ENCODE measurements at regions not wholly inside any gene's neighbourhood (a gene's known extent, or its start where the extent isn't known, plus 50 kb on each side); places are given as distances from the start of the nearest gene placed in this dataset.
"Not testable (repeated sequence)": the region's sequence is repeated elsewhere in the genome, so short reads cannot be mapped to it uniquely, and the experiment has no call there.

GRCh38 chr6:130697271-130697994 is 129.8 kb upstream of the SMLR1 start:
- H3K4me1 ChIP-seq = no peaks in the 10 kb centered on the region
- 33% methylated on average over 1 of the region's 1 CpG for WGBS
- no peak for TF ChIP-seq CTCF (IDR thresholded peaks at IDR 0.05)
- TF ChIP-seq POLR2AphosphoS5 (IDR thresholded peaks at IDR 0.05) = no peak
- no peak for TF ChIP-seq POLR2A (IDR thresholded peaks at IDR 0.05)
- no peak for TF ChIP-seq EP300 (IDR thresholded peaks at IDR 0.05)

GRCh38 chr6:130697995-130698535 is 129.1 kb upstream of the SMLR1 start:
- H3K27ac ChIP-seq = no peak overlapping the region
- no peak for DNase-seq (ENCODE audit: low spot score in 2 of 2)
- H3K9me3 ChIP-seq = no peaks in the 10 kb centered on the region
- H3K36me3 ChIP-seq = no peaks in the 10 kb centered on the region
- H3K4me1 ChIP-seq = no peaks in the 10 kb centered on the region
- TF ChIP-seq CTCF (IDR thresholded peaks at IDR 0.05) = peak; percentile 28 to 57
- no peak for TF ChIP-seq POLR2AphosphoS5 (IDR thresholded peaks at IDR 0.05)
- no peak for TF ChIP-seq EP300 (IDR thresholded peaks at IDR 0.05)
- 18% methylated on average over 4 of the region's 4 CpGs for WGBS
- no peaks in the 10 kb centered on the region for H3K27me3 ChIP-seq
- H3K4me3 ChIP-seq = no peak overlapping the region

More at GRCh38 chr6:130697271-130697994, 129.8 kb upstream of the SMLR1 start:
- H3K27ac ChIP-seq = no peak overlapping the region
- H3K36me3 ChIP-seq = no peaks in the 10 kb centered on the region
- DNase-seq (ENCODE audit: low spot score in 2 of 2) = no peak
- H3K9me3 ChIP-seq = no peaks in the 10 kb centered on the region
- no peak overlapping the region for H3K4me3 ChIP-seq
- H3K27me3 ChIP-seq = no peaks in the 10 kb centered on the region

- Histone ChIP-seq H3K36me3 (no peaks in the 10 kb centered on the region), H3K9me3 (no peaks in the 10 kb centered on the region), H3K27me3 (no peaks in the 10 kb centered on the region), H3K4me1 (no peaks in the 10 kb centered on the region), H3K27ac (no peak overlapping the region), H3K4me3 (no peak overlapping the region)
- 87% methylated on average over 2 of the region's 2 CpGs for WGBS
- DNase-seq (ENCODE audit: low spot score in 2 of 2) = no peak
- TF ChIP-seq POLR2A (IDR thresholded peaks at IDR 0.05) = no peak
- no peak for TF ChIP-seq POLR2AphosphoS5 (IDR thresholded peaks at IDR 0.05)
- no peak for TF ChIP-seq CTCF (IDR thresholded peaks at IDR 0.05)
- TF ChIP-seq EP300 (IDR thresholded peaks at IDR 0.05) = no peak
Observed at GRCh38 chr6:130699742-130700141, 127.5 kb upstream of the SMLR1 start.

- no peaks in the 10 kb centered on the region for H3K4me1 ChIP-seq
- 89% methylated on average over 4 of the region's 4 CpGs for WGBS
- no peak overlapping the region for H3K4me3 ChIP-seq
- H3K9me3 ChIP-seq = no peaks in the 10 kb centered on the region
- DNase-seq (ENCODE audit: low spot score in 2 of 2) = no peak
- H3K27ac ChIP-seq = no peak overlapping the region
- TF ChIP-seq POLR2A (IDR thresholded peaks at IDR 0.05) (no peak), CTCF (IDR thresholded peaks at IDR 0.05) (no peak), EP300 (IDR thresholded peaks at IDR 0.05) (no peak), POLR2AphosphoS5 (IDR thresholded peaks at IDR 0.05) (no peak)
- no peaks in the 10 kb centered on the region for H3K36me3 ChIP-seq
- no peaks in the 10 kb centered on the region for H3K27me3 ChIP-seq
Observed at GRCh38 chr6:130700397-130700796, 126.8 kb upstream of the SMLR1 start.

- Histone ChIP-seq H3K27me3 (no peaks in the 10 kb centered on the region), H3K27ac (no peak overlapping the region), H3K36me3 (no peaks in the 10 kb centered on the region), H3K4me1 (no peaks in the 10 kb centered on the region), H3K4me3 (no peak overlapping the region), H3K9me3 (no peaks in the 10 kb centered on the region)
- TF ChIP-seq POLR2A (IDR thresholded peaks at IDR 0.05) = no peak
- WGBS = 32% methylated on average over 2 of the region's 2 CpGs
- no peak for DNase-seq (ENCODE audit: low spot score in 2 of 2)
Observed at GRCh38 chr6:130708338-130708737, 118.9 kb upstream of the SMLR1 start.

- not testable (repeated sequence) for H3K36me3 ChIP-seq; H3K4me1 ChIP-seq; H3K27ac ChIP-seq; H3K27me3 ChIP-seq; DNase-seq (ENCODE audit: low spot score in 2 of 2); H3K4me3 ChIP-seq; H3K9me3 ChIP-seq
- 72% methylated on average over 3 of the region's 3 CpGs for WGBS
Observed at GRCh38 chr6:130711641-130712040, 115.6 kb upstream of the SMLR1 start.

Data from suprapubic skin (tissue), 4 donors.